Activated T-cell treated with anti-CD3 and anti-CD28 coated beads, Interleukin-2, amount 50 U/mL, for 48 hours (primary cell): ENCODE measurements at regions not wholly inside any gene's neighbourhood (a gene's known extent, or its start where the extent isn't known, plus 50 kb on each side); places are given as distances from the start of the nearest gene placed in this dataset.
"Not testable (repeated sequence)": the region's sequence is repeated elsewhere in the genome, so short reads cannot be mapped to it uniquely, and the experiment has no call there.

Experiments used
- DNase-seq, 2 experiments: peaks; one replicate each; pipeline ENCODE4 v3.0.0-alpha.2; 2020

- DNase-seq, result no peak
These were observed 366.0 kb downstream of the OMA1 start for GRCh38 chr1:58180537-58180936.

- not testable (repeated sequence) for DNase-seq
These were observed 377.4 kb downstream of the OMA1 start for GRCh38 chr1:58169160-58169559.

- not testable (repeated sequence) for DNase-seq
These were observed 379.4 kb downstream of the OMA1 start for GRCh38 chr1:58167131-58167530.

GRCh38 chr1:58166417-58166816 lies 380.1 kb downstream of the OMA1 start:
- no peak for DNase-seq

GRCh38 chr1:58165073-58165472 lies 381.5 kb downstream of the OMA1 start:
- no peak for DNase-seq

- peak in 1 of 2 experiments; percentile 19 for DNase-seq
These were observed 383.5 kb downstream of the OMA1 start for GRCh38 chr1:58162952-58163550.

GRCh38 chr1:58159434-58159830 lies 387.1 kb downstream of the OMA1 start:
- no peak for DNase-seq

GRCh38 chr1:58158506-58159433 lies 387.8 kb downstream of the OMA1 start:
- DNase-seq, result no peak

- no peak for DNase-seq
These were observed 388.5 kb downstream of the OMA1 start for GRCh38 chr1:58158016-58158415.

- no peak for DNase-seq
These were observed 389.3 kb downstream of the OMA1 start for GRCh38 chr1:58157256-58157655.

GRCh38 chr1:58156831-58157230 lies 389.7 kb downstream of the OMA1 start:
- DNase-seq, result no peak

GRCh38 chr1:58156124-58156468 lies 390.4 kb downstream of the OMA1 start:
- DNase-seq, result no peak

- no peak for DNase-seq
These were observed 391.0 kb downstream of the OMA1 start for GRCh38 chr1:58155418-58156123.

GRCh38 chr1:58154256-58154655 lies 392.3 kb downstream of the OMA1 start:
- no peak for DNase-seq

- no peak for DNase-seq
These were observed 393.8 kb downstream of the OMA1 start for GRCh38 chr1:58152697-58153096.

GRCh38 chr1:58149271-58149812 lies 397.2 kb downstream of the OMA1 start:
- no peak for DNase-seq

GRCh38 chr1:58144698-58145270 lies 401.7 kb downstream of the OMA1 start:
- no peak for DNase-seq

GRCh38 chr1:58143972-58144697 lies 402.4 kb downstream of the OMA1 start:
- no peak for DNase-seq

- no peak for DNase-seq
These were observed 410.1 kb downstream of the OMA1 start for GRCh38 chr1:58136387-58136786.

GRCh38 chr1:58135821-58136321 lies 410.7 kb downstream of the OMA1 start:
- DNase-seq, result no peak

- DNase-seq, result no peak
These were observed 413.0 kb downstream of the OMA1 start for GRCh38 chr1:58133562-58133961.

- DNase-seq, result no peak
These were observed 423.5 kb downstream of the OMA1 start for GRCh38 chr1:58123051-58123450.
